IPS-15b (cell line): ENCODE measurements at regions not wholly inside any gene's neighbourhood (a gene's known extent, or its start where the extent isn't known, plus 50 kb on each side); places are given as distances from the start of the nearest gene placed in this dataset.
"Not testable (repeated sequence)": the region's sequence is repeated elsewhere in the genome, so short reads cannot be mapped to it uniquely, and the experiment has no call there.

Experiments used
- H3K27me3 ChIP-seq: one replicate; pipeline ENCODE4 v1.6.1; 2013; ENCODE audit warnings: low read length; ENCODE audit not compliant: control insufficient read depth, insufficient read depth
- H3K36me3 ChIP-seq: one replicate; pipeline ENCODE4 v1.6.1; 2013; ENCODE audit warnings: low read length; ENCODE audit not compliant: control insufficient read depth, insufficient read depth
- H3K4me1 ChIP-seq: one replicate; pipeline ENCODE4 v1.6.1; 2013; ENCODE audit warnings: mild to moderate bottlenecking, low read length; ENCODE audit not compliant: control insufficient read depth, insufficient read depth
- H3K4me3 ChIP-seq: one replicate; pipeline ENCODE4 v1.5.1; 2013; ENCODE audit warnings: low read depth, low read length
- H3K9ac ChIP-seq: one replicate; pipeline ENCODE4 v1.6.1; 2013; ENCODE audit warnings: low read depth, mild to moderate bottlenecking, low read length
- H3K9me3 ChIP-seq: one replicate; pipeline ENCODE4 v1.6.1; 2013; ENCODE audit warnings: mild to moderate bottlenecking, low read length; ENCODE audit not compliant: control insufficient read depth, insufficient read depth

DNA sequence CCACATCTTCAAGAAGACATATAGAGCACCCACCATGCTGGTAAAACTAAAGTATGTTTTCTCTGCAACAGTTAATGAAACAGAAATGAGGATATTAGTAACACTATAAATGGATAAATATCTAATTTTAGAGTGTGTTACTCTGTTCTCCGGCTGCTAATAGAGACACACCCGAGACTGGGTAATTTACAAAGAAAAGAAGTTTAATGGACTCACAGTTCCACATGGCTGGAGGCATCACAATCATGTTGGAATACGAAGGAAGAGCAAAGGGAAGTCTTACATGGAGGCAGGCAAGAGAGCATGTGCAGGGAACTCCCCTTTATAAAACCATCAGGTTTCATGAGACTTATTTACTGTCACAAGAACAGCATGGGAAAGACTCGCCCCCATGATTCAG, 287.2 kb downstream of the SRGAP2C start:
- no peak overlapping the region for H3K4me3 ChIP-seq
- H3K4me1 ChIP-seq, result no peaks in the 10 kb centered on the region
- H3K9ac ChIP-seq, result no peak overlapping the region
- no peaks in the 10 kb centered on the region for H3K27me3 ChIP-seq
- peaks cover 7% of the 10 kb centered on the region for H3K9me3 ChIP-seq
- no peaks in the 10 kb centered on the region for H3K36me3 ChIP-seq

DNA sequence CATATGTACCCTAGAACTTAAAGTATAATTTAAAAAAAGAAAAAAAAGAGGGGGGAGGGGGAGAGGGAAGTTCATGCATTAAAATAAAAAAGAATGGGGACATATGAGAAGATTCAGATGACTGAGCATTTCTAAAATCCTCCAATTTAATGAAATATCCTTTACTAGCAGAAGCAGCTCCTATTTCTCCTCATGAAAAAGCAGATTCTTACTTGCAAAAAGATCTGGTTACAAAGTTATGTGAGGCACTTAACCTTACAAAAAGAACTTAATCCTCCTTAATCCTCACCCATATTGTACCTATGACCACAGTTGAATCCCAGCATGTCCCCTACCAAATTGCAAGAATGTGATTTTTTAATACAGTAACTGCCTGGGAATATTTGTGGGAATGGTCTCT, 298.5 kb downstream of the SRGAP2C start:
- no peak overlapping the region for H3K9ac ChIP-seq
- no peaks in the 10 kb centered on the region for H3K9me3 ChIP-seq
- no peak overlapping the region for H3K4me3 ChIP-seq
- H3K4me1 ChIP-seq, result no peaks in the 10 kb centered on the region
- H3K36me3 ChIP-seq, result no peaks in the 10 kb centered on the region
- no peaks in the 10 kb centered on the region for H3K27me3 ChIP-seq

DNA sequence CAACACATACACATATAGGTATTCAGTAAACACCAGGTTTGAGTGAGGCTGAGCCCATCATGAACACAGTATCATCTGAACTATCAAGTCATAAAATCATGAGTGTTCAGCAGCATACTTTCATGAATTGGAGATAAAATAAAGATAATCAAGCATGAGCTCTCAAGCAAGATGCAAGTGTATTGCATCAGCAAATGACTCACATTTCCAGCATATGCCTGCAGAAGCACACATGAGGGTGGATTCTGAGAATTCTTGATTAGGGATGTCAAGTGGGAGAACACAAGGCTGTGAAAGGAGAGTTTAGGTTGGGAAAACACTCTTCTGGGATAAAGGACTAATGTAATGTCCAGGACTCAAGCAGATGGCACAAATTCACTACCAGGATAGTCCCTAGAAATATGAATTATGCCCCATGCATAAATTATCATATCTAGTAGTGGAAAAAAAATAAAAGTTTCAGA, 299.2 kb downstream of the SRGAP2C start:
- Histone ChIP-seq H3K27me3 (no peaks in the 10 kb centered on the region), H3K4me3 (no peak overlapping the region), H3K36me3 (no peaks in the 10 kb centered on the region), H3K9ac (no peak overlapping the region), H3K4me1 (no peaks in the 10 kb centered on the region), H3K9me3 (no peaks in the 10 kb centered on the region)

DNA sequence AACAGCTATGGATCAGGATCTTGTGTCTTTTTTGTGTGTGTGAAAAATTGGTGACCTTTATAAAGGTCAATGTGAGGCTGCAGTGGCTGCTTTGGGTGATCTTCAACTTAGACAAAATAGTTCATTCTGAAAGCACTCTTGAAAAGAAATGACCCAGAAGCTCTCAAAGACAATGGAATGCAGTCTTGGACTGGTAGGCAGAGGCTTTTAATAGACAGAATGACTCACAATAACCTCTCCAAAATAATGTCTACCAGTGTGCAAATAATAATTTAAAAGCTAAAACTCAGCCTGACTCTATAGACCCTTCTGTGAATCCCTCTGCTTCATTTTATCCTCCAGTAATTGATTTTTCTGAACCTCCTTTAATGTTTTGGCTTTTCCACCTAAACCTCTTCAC, 310.0 kb downstream of the SRGAP2C start:
- not testable (repeated sequence) for H3K27me3 ChIP-seq, H3K9me3 ChIP-seq, H3K9ac ChIP-seq, H3K4me1 ChIP-seq, H3K4me3 ChIP-seq, H3K36me3 ChIP-seq

DNA sequence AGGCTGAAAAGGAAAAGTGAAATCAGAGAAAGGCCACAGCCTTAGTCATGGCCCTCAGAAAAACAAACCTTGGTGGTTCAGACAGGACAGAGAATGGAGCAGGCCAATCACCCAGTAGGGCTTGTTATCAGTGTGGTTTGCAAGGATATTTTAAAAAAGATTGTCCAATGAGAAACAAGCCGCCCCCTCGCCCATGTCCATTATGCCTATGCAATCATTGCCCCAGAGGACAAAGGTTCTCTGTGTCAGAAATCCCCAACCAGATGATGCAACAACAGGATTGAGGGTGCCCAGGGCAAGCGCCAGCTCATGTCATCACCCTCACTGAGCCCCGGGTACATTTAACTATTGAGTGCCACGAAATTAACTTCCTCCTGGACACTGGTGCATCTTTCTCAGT, 326.7 kb downstream of the SRGAP2C start:
- not testable (repeated sequence) for H3K9me3 ChIP-seq, H3K36me3 ChIP-seq, H3K4me1 ChIP-seq, H3K4me3 ChIP-seq, H3K9ac ChIP-seq, H3K27me3 ChIP-seq

DNA sequence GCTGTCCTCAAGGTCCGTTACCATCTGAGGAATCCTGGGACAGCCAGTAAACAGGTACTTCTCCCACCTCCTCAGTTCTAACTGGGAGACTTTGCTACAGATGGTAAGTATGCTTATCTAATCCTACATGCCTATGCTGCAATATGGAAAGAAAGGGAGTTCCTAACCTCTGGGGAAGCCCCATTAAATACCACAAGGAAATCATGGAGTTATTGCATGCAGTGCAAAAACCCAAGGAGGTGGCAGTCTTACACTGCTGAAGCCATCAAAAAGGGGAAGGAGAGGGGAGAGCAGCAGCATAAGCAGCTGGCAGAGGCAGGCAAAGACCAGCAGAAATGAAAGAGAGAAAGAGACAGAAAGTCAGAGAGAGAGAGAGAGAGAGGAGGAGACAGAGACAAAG, 327.1 kb downstream of the SRGAP2C start:
- not testable (repeated sequence) for H3K9ac ChIP-seq, H3K9me3 ChIP-seq, H3K27me3 ChIP-seq, H3K4me1 ChIP-seq, H3K36me3 ChIP-seq, H3K4me3 ChIP-seq

DNA sequence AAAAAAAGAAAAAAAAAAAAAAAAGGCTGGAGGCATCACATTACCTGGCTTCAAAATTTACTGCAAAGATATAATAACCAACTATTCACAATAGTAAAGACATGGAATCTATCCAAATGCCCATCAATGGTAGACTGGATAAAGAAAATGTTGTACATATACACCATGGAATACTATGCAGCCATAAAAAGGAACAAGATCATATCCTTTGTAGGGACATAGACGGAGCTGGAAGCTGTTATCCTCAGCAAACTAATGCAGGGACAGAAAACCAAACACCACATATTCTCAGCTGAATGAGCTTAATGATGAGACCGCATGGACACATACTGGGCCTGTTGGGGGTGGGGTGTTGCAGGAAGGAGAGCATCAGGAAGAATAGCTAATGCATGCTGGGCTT, 330.5 kb downstream of the SRGAP2C start:
- H3K9me3 ChIP-seq, result no peaks in the 10 kb centered on the region
- no peaks in the 10 kb centered on the region for H3K36me3 ChIP-seq
- H3K9ac ChIP-seq, result no peak overlapping the region
- H3K27me3 ChIP-seq, result peaks cover 10% of the 10 kb centered on the region
- no peak overlapping the region for H3K4me3 ChIP-seq
- peaks cover 2% of the 10 kb centered on the region for H3K4me1 ChIP-seq

DNA sequence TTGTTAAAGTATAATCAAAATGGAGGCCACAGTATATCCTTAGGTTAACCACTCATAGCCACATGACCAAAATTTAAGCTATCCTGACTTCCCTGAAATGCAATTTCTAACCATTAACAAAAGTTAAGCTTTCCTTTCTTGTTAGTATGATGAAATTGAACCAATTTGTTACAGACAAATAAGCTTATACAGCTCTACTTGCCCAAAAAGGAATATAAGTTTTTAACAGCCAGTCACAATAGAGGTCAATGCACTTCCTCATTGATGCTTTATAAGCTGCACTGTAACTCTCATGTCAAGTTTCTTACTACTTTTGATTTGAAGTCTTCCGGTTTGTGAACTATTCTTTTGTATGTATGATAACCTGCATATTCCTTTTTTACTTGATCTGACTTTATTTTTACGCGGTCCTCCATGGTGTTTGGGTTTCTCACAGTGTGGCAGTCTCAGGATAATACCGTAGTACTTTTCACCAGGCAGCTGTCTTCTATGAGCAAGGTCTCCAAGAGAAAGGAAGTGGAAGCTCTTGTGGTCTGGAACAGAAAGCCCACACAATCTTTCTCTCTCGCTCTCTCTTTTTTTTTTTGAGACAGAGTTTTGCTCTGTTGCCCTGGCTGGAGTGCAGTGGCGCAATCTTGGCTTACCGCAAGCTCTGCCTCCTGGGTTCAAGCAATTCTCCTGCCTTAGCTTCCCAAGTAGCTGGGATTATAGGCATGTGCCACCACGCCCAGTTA, 331.6 kb downstream of the SRGAP2C start:
- H3K4me3 ChIP-seq, result no peak overlapping the region
- no peaks in the 10 kb centered on the region for H3K36me3 ChIP-seq
- no peaks in the 10 kb centered on the region for H3K9me3 ChIP-seq
- peaks cover 18% of the 10 kb centered on the region for H3K27me3 ChIP-seq
- H3K9ac ChIP-seq, result no peak overlapping the region
- H3K4me1 ChIP-seq, result peaks cover 2% of the 10 kb centered on the region

DNA sequence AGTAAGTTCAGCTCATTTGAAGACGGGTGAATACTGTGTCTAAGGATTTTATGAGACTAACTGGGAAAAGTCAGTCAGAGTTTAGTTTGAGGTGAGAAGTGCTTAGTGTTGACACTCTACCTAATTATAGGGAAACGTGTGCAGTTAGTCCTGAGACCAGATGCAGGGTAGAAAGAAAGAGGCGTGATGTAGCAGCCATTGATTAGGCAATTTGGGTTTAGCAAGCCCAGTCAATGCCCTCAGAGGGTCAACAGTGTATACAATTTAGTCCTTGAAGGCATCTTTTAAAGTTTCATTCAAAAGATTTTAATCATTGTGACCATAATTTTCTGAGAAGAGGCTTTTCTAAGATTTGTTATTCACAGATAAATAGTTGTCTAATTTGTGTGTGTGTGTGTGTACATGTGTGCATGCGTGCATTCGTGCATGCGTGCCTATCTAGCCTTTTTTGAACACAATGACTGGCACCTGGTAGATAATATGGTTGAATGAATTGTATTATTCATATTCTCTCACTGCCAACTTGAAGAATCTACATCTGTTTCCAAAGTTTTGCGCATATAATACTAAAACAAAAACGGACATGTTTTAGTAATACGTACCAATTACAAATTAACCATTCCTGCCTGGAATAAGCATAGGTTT, 332.9 kb downstream of the SRGAP2C start:
- Histone ChIP-seq H3K4me3 (no peak overlapping the region), H3K4me1 (peaks cover 2% of the 10 kb centered on the region), H3K9ac (no peak overlapping the region)

DNA sequence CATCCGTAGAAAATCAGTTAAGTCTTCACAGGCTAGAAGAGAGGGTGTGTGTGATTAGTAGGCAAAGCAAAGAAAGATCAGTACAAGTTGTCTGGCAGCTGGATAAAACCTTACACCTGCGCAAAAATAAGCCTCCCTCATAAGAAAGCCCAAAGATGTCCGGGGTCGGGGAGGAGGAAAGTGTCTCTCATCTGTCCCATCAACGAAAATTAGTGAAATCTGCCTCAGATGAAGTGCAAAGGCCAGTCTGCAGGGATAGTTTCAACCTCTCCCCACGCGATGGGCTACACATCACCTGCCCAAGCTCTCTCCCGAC, 333.9 kb downstream of the SRGAP2C start:
- Histone ChIP-seq H3K9me3 (no peaks in the 10 kb centered on the region), H3K4me3 (peak overlapping the region; percentile 70), H3K9ac (no peak overlapping the region), H3K27me3 (peaks cover 18% of the 10 kb centered on the region), H3K4me1 (peaks cover 2% of the 10 kb centered on the region), H3K36me3 (no peaks in the 10 kb centered on the region)

More for the DNA sequence above, 332.9 kb downstream of the SRGAP2C start:
- no peaks in the 10 kb centered on the region for H3K9me3 ChIP-seq
- peaks cover 18% of the 10 kb centered on the region for H3K27me3 ChIP-seq
- H3K36me3 ChIP-seq, result no peaks in the 10 kb centered on the region

DNA sequence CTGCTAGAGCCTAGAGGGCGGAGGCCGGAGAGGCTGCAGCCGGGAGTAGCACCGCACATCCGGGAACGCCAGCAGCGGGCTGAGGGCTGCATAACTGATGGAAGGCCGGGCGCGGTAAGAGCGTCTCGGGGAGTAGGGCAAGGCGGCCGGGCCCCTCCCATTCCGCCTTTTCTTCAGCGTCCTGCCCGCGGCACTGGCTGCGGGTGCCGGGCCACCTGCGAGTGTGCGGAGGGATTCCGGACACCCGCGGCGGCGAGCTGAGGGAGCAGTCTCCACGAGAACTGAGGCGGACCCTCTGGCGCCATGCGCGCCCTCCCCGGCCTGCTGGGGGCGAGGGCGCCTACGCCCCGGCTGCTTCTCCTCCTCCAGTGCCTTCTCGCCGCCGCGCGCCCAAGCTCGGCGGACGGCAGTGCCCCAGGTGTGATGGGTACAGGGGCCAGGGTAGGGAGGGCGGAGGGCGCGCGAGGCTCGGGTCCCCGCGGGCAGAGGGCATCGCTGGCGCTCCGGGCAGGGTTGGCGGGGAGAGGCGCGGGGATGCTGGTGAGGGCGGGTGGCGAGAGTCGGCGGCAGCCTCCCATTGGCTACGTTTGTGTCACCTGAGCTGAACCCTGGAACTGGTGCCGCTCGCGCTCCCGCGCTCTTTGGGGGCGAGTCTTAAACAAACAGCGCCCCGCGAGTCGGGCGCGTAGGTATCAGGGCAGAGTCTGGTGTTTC, 334.4 kb downstream of the SRGAP2C start:
- Histone ChIP-seq H3K9ac (peak overlapping the region; percentile 54), H3K27me3 (peaks cover 18% of the 10 kb centered on the region), H3K4me1 (peaks cover 2% of the 10 kb centered on the region), H3K36me3 (no peaks in the 10 kb centered on the region), H3K9me3 (no peaks in the 10 kb centered on the region), H3K4me3 (peak overlapping the region; percentile 70)

DNA sequence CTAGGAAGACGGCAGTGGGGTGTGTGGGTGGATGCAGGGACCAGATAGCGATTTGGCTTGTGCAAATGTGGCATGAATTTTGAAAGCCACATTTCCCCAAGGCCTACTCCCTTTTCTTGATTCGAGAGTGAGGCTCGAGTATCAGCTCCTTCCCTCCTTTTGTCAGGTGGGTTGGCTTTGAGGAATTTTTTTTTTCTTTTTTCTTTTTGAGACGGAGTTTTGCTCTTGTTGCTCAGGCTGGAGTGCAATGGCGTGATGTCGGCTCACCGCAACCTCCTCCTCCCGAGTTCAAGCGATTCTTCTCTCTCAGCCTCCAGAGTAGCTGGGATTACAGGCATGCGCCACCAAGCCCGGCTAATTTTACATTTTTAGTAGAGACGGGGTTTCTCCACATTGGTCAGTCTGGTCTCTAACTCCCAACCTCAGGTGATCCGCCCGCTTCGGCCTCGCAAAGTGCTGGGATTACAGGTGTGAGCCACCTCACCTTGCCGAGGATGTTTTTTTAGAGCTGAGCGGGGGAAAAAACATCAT, 335.0 kb downstream of the SRGAP2C start:
- H3K27me3 ChIP-seq, result peaks cover 18% of the 10 kb centered on the region
- H3K9me3 ChIP-seq, H3K36me3 ChIP-seq, H3K4me1 ChIP-seq: not testable (repeated sequence)
- peak overlapping the region; percentile 70 for H3K4me3 ChIP-seq
- peak overlapping the region; percentile 54 for H3K9ac ChIP-seq
